ENCODE measurements at regions not wholly inside any gene's neighbourhood (a gene's known extent, or its start where the extent isn't known, plus 50 kb on each side); places are given as distances from the start of the nearest gene placed in this dataset.

DNA sequence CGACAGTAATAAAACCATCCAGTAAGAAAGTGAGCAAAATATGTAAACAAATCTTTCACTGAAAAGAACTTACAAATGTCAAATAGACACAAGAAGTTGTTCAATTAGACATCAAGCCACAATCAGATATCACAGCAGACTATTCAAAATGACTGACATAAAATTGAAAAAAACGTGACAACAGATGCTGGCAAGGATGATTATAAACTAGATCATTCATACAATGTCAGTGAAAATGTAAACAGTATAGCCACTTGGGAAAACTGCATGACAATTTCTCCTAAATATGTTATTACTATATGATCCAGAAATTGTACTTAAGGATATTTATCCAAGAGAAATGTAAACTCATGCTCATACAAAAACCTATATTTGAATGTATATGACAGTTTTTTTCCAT, 609.4 kb upstream of the CNTNAP5 start:
- TF ChIP-seq CHD2 (IDR thresholded peaks at IDR 0.05; ENCODE audit: low read length, partially characterized antibody) = no peak
- no peak for TF ChIP-seq MYC (IDR thresholded peaks at IDR 0.05; ENCODE audit: borderline replicate concordance, low read length)
- TF ChIP-seq, protein P1, sequence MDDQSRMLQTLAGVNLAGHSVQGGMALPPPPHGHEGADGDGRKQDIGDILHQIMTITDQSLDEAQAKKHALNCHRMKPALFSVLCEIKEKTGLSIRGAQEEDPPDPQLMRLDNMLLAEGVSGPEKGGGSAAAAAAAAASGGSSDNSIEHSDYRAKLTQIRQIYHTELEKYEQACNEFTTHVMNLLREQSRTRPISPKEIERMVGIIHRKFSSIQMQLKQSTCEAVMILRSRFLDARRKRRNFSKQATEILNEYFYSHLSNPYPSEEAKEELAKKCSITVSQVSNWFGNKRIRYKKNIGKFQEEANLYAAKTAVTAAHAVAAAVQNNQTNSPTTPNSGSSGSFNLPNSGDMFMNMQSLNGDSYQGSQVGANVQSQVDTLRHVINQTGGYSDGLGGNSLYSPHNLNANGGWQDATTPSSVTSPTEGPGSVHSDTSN (IDR thresholded peaks at IDR 0.05) = no peak
- no peak for TF ChIP-seq EP300 (IDR thresholded peaks at IDR 0.05)
- TF ChIP-seq KDM1A (IDR thresholded peaks at IDR 0.05; ENCODE audit: low read depth) = no peak
- TF ChIP-seq, protein P2, sequence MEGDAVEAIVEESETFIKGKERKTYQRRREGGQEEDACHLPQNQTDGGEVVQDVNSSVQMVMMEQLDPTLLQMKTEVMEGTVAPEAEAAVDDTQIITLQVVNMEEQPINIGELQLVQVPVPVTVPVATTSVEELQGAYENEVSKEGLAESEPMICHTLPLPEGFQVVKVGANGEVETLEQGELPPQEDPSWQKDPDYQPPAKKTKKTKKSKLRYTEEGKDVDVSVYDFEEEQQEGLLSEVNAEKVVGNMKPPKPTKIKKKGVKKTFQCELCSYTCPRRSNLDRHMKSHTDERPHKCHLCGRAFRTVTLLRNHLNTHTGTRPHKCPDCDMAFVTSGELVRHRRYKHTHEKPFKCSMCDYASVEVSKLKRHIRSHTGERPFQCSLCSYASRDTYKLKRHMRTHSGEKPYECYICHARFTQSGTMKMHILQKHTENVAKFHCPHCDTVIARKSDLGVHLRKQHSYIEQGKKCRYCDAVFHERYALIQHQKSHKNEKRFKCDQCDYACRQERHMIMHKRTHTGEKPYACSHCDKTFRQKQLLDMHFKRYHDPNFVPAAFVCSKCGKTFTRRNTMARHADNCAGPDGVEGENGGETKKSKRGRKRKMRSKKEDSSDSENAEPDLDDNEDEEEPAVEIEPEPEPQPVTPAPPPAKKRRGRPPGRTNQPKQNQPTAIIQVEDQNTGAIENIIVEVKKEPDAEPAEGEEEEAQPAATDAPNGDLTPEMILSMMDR (IDR thresholded peaks at IDR 0.05) = no peak
- TF ChIP-seq NR3C1 (IDR thresholded peaks at IDR 0.05) = no peak
- TF ChIP-seq ZFP36 (IDR thresholded peaks at IDR 0.05; ENCODE audit: borderline replicate concordance, partially characterized antibody) = no peak
- no peak for TF ChIP-seq TP53 (CRISPR knock-in tag; IDR thresholded peaks at IDR 0.05)
- TF ChIP-seq, protein P3, sequence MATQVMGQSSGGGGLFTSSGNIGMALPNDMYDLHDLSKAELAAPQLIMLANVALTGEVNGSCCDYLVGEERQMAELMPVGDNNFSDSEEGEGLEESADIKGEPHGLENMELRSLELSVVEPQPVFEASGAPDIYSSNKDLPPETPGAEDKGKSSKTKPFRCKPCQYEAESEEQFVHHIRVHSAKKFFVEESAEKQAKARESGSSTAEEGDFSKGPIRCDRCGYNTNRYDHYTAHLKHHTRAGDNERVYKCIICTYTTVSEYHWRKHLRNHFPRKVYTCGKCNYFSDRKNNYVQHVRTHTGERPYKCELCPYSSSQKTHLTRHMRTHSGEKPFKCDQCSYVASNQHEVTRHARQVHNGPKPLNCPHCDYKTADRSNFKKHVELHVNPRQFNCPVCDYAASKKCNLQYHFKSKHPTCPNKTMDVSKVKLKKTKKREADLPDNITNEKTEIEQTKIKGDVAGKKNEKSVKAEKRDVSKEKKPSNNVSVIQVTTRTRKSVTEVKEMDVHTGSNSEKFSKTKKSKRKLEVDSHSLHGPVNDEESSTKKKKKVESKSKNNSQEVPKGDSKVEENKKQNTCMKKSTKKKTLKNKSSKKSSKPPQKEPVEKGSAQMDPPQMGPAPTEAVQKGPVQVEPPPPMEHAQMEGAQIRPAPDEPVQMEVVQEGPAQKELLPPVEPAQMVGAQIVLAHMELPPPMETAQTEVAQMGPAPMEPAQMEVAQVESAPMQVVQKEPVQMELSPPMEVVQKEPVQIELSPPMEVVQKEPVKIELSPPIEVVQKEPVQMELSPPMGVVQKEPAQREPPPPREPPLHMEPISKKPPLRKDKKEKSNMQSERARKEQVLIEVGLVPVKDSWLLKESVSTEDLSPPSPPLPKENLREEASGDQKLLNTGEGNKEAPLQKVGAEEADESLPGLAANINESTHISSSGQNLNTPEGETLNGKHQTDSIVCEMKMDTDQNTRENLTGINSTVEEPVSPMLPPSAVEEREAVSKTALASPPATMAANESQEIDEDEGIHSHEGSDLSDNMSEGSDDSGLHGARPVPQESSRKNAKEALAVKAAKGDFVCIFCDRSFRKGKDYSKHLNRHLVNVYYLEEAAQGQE (IDR thresholded peaks at IDR 0.05) = no peak
- TF ChIP-seq JUN (IDR thresholded peaks at IDR 0.05) = no peak
- TF ChIP-seq, protein P4, sequence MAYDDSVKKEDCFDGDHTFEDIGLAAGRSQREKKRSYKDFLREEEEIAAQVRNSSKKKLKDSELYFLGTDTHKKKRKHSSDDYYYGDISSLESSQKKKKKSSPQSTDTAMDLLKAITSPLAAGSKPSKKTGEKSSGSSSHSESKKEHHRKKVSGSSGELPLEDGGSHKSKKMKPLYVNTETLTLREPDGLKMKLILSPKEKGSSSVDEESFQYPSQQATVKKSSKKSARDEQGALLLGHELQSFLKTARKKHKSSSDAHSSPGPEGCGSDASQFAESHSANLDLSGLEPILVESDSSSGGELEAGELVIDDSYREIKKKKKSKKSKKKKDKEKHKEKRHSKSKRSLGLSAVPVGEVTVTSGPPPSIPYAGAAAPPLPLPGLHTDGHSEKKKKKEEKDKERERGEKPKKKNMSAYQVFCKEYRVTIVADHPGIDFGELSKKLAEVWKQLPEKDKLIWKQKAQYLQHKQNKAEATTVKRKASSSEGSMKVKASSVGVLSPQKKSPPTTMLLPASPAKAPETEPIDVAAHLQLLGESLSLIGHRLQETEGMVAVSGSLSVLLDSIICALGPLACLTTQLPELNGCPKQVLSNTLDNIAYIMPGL (CRISPR knock-in tag; IDR thresholded peaks at IDR 0.05; ENCODE audit: borderline replicate concordance) = no peak
